HUES64 (cell line): ENCODE measurements at regions not wholly inside any gene's neighbourhood (a gene's known extent, or its start where the extent isn't known, plus 50 kb on each side); places are given as distances from the start of the nearest gene placed in this dataset.

Experiments used
- H3K27ac ChIP-seq: 2 replicates; pipeline ENCODE4 v1.7.0; 2013; ENCODE audit warnings: low read depth, low read length, inconsistent platforms
- H3K27me3 ChIP-seq: 2 replicates; pipeline ENCODE4 v1.6.1; 2013; ENCODE audit warnings: mild to moderate bottlenecking, low read length; ENCODE audit not compliant: insufficient read depth
- H3K36me3 ChIP-seq: 2 replicates; pipeline ENCODE4 v1.6.1; 2013; ENCODE audit warnings: mild to moderate bottlenecking, low read length; ENCODE audit not compliant: insufficient read depth
- H3K4me1 ChIP-seq: 2 replicates; pipeline ENCODE4 v1.6.1; 2013; ENCODE audit warnings: mild to moderate bottlenecking, low read length, moderate library complexity; ENCODE audit not compliant: insufficient read depth
- H3K4me3 ChIP-seq: 2 replicates; pipeline ENCODE4 v1.5.1; 2013; ENCODE audit warnings: mild to moderate bottlenecking, low read length, moderate library complexity
- H3K9ac ChIP-seq: 2 replicates; pipeline ENCODE4 v1.6.1; 2013; ENCODE audit warnings: mild to moderate bottlenecking, low read depth, low read length
- H3K9me3 ChIP-seq: 2 replicates; pipeline ENCODE4 v1.6.1; 2013; ENCODE audit warnings: low read depth, low read length; ENCODE audit not compliant: insufficient read depth
- WGBS: fragments of 150-250, 120-280 bp; methylation state at CpG from one replicate; pipeline ENCODE4 v1.1.7; 2013; ENCODE audit warnings: missing lambda C conversion rate; 5-methylcytosine and 5-hydroxymethylcytosine counted together

- Histone ChIP-seq H3K9ac (peak overlapping the region; percentile 38), H3K27ac (no peak overlapping the region), H3K27me3 (peaks cover 42% of the 10 kb centered on the region), H3K4me1 (peaks cover 8% of the 10 kb centered on the region), H3K36me3 (no peaks in the 10 kb centered on the region), H3K4me3 (peak overlapping the region; percentile 83), H3K9me3 (no peaks in the 10 kb centered on the region)
- under 1% methylated on average over 12 of the region's 15 CpGs for WGBS
Measured at GRCh38 chr12:77324416-77324762, 259.0 kb upstream of the E2F7 start.

- Histone ChIP-seq H3K9me3 (no peaks in the 10 kb centered on the region), H3K27me3 (peaks cover 42% of the 10 kb centered on the region), H3K36me3 (no peaks in the 10 kb centered on the region), H3K9ac (no peak overlapping the region), H3K27ac (no peak overlapping the region), H3K4me1 (peaks cover 13% of the 10 kb centered on the region), H3K4me3 (no peak overlapping the region)
- WGBS, result 93% methylated on average over 4 of the region's 6 CpGs
Measured at GRCh38 chr12:77323788-77324415, 258.5 kb upstream of the E2F7 start.

GRCh38 chr12:77319166-77319565 is 253.8 kb upstream of the E2F7 start:
- no peak overlapping the region for H3K9ac ChIP-seq
- no peak overlapping the region for H3K4me3 ChIP-seq
- WGBS, result 49% methylated on average over 2 of the region's 2 CpGs

GRCh38 chr12:77315407-77315806 is 250.0 kb upstream of the E2F7 start:
- H3K9ac ChIP-seq, result no peak overlapping the region
- no peak overlapping the region for H3K27ac ChIP-seq
- H3K36me3 ChIP-seq, result no peaks in the 10 kb centered on the region
- H3K4me3 ChIP-seq, result no peak overlapping the region
- WGBS, result 96% methylated on average over 2 of the region's 3 CpGs
- no peaks in the 10 kb centered on the region for H3K9me3 ChIP-seq
- peaks cover 19% of the 10 kb centered on the region for H3K4me1 ChIP-seq
- no peaks in the 10 kb centered on the region for H3K27me3 ChIP-seq

More at GRCh38 chr12:77319166-77319565, 253.8 kb upstream of the E2F7 start:
- H3K4me1 ChIP-seq, result peaks cover 19% of the 10 kb centered on the region
- H3K36me3 ChIP-seq, result no peaks in the 10 kb centered on the region
- H3K27ac ChIP-seq, result peak overlapping the region; percentile 38; the same call in 1 of the 2 replicates
- peaks cover 16% of the 10 kb centered on the region for H3K27me3 ChIP-seq
- H3K9me3 ChIP-seq, result no peaks in the 10 kb centered on the region

GRCh38 chr12:77314378-77315052 is 249.1 kb upstream of the E2F7 start:
- no peak overlapping the region for H3K27ac ChIP-seq
- 81% methylated on average over 2 of the region's 2 CpGs for WGBS
- H3K4me3 ChIP-seq, result no peak overlapping the region
- H3K9ac ChIP-seq, result no peak overlapping the region
- peaks cover 15% of the 10 kb centered on the region for H3K4me1 ChIP-seq
- H3K9me3 ChIP-seq, result no peaks in the 10 kb centered on the region
- H3K27me3 ChIP-seq, result no peaks in the 10 kb centered on the region
- H3K36me3 ChIP-seq, result no peaks in the 10 kb centered on the region

- WGBS, result 87% methylated on average over 2 of the region's 2 CpGs
- Histone ChIP-seq H3K9me3 (no peaks in the 10 kb centered on the region), H3K4me1 (no peaks in the 10 kb centered on the region), H3K27me3 (no peaks in the 10 kb centered on the region), H3K9ac (no peak overlapping the region), H3K4me3 (no peak overlapping the region), H3K27ac (no peak overlapping the region), H3K36me3 (no peaks in the 10 kb centered on the region)
Measured at GRCh38 chr12:77308056-77308455, 242.7 kb upstream of the E2F7 start.

GRCh38 chr12:77300811-77301210 is 235.4 kb upstream of the E2F7 start:
- Histone ChIP-seq H3K4me3 (no peak overlapping the region), H3K9ac (no peak overlapping the region), H3K27me3 (no peaks in the 10 kb centered on the region), H3K27ac (no peak overlapping the region), H3K36me3 (no peaks in the 10 kb centered on the region), H3K4me1 (no peaks in the 10 kb centered on the region), H3K9me3 (no peaks in the 10 kb centered on the region)
- WGBS, result 50% methylated on average over 1 of the region's 1 CpG

GRCh38 chr12:77299910-77300669 is 234.7 kb upstream of the E2F7 start:
- Histone ChIP-seq H3K4me3 (no peak overlapping the region), H3K9me3 (no peaks in the 10 kb centered on the region), H3K27ac (no peak overlapping the region), H3K36me3 (no peaks in the 10 kb centered on the region), H3K4me1 (no peaks in the 10 kb centered on the region), H3K9ac (no peak overlapping the region), H3K27me3 (no peaks in the 10 kb centered on the region)
- WGBS, result 90% methylated on average over 4 of the region's 4 CpGs

GRCh38 chr12:77299001-77299400 is 233.6 kb upstream of the E2F7 start:
- no peaks in the 10 kb centered on the region for H3K36me3 ChIP-seq

GRCh38 chr12:77294016-77294415 is 228.6 kb upstream of the E2F7 start:
- no peak overlapping the region for H3K4me3 ChIP-seq
- no peak overlapping the region for H3K9ac ChIP-seq
- no peaks in the 10 kb centered on the region for H3K9me3 ChIP-seq
- H3K27ac ChIP-seq, result no peak overlapping the region
- H3K4me1 ChIP-seq, result no peaks in the 10 kb centered on the region
- WGBS, result 80% methylated on average over 1 of the region's 1 CpG
- H3K27me3 ChIP-seq, result no peaks in the 10 kb centered on the region
- no peaks in the 10 kb centered on the region for H3K36me3 ChIP-seq

More at GRCh38 chr12:77299001-77299400, 233.6 kb upstream of the E2F7 start:
- no peak overlapping the region for H3K9ac ChIP-seq
- no peaks in the 10 kb centered on the region for H3K27me3 ChIP-seq
- 95% methylated on average over 2 of the region's 3 CpGs for WGBS
- H3K4me3 ChIP-seq, result no peak overlapping the region
- no peaks in the 10 kb centered on the region for H3K4me1 ChIP-seq
- no peak overlapping the region for H3K27ac ChIP-seq
- H3K9me3 ChIP-seq, result no peaks in the 10 kb centered on the region

GRCh38 chr12:77274926-77275325 is 209.6 kb upstream of the E2F7 start:
- Histone ChIP-seq H3K36me3 (no peaks in the 10 kb centered on the region), H3K27me3 (no peaks in the 10 kb centered on the region), H3K9me3 (no peaks in the 10 kb centered on the region), H3K4me1 (peaks cover 14% of the 10 kb centered on the region), H3K4me3 (no peak overlapping the region), H3K9ac (no peak overlapping the region), H3K27ac (no peak overlapping the region)
- WGBS, result 53% methylated on average over 1 of the region's 1 CpG
